ENCODE measurements at regions not wholly inside any gene's neighbourhood (a gene's known extent, or its start where the extent isn't known, plus 50 kb on each side); places are given as distances from the start of the nearest gene placed in this dataset.

GRCh38 chr1:218024211-218024720 is 260.8 kb upstream of the RRP15 start:
- DNase-seq (ENCODE audit: low read depth in 2 of 2) = no peak

GRCh38 chr1:218025454-218025853 is 259.6 kb upstream of the RRP15 start:
- peak; percentile 36 to 44 for DNase-seq (ENCODE audit: low read depth in 2 of 2)

GRCh38 chr1:218027152-218027551 is 257.9 kb upstream of the RRP15 start:
- DNase-seq (ENCODE audit: low read depth in 2 of 2) = no peak

- no peak for DNase-seq (ENCODE audit: low read depth in 2 of 2)
Observed at GRCh38 chr1:218030846-218031245, 254.2 kb upstream of the RRP15 start.

- DNase-seq (ENCODE audit: low read depth in 2 of 2) = no peak
Observed at GRCh38 chr1:218031901-218032300, 253.2 kb upstream of the RRP15 start.

- no peak for DNase-seq (ENCODE audit: low read depth in 2 of 2)
Observed at GRCh38 chr1:218034468-218034867, 250.6 kb upstream of the RRP15 start.

- no peak for DNase-seq (ENCODE audit: low read depth in 2 of 2)
Observed at GRCh38 chr1:218048828-218049420, 236.2 kb upstream of the RRP15 start.

- no peak for DNase-seq (ENCODE audit: low read depth in 2 of 2)
Observed at GRCh38 chr1:218049641-218050040, 235.5 kb upstream of the RRP15 start.

GRCh38 chr1:218058730-218059129 is 226.4 kb upstream of the RRP15 start:
- no peak for DNase-seq (ENCODE audit: low read depth in 2 of 2)

GRCh38 chr1:218064426-218064825 is 220.7 kb upstream of the RRP15 start:
- DNase-seq (ENCODE audit: low read depth in 2 of 2) = no peak

- no peak for DNase-seq (ENCODE audit: low read depth in 2 of 2)
Observed at GRCh38 chr1:218066332-218066731, 218.8 kb upstream of the RRP15 start.

GRCh38 chr1:218068241-218068640 is 216.9 kb upstream of the RRP15 start:
- no peak for DNase-seq (ENCODE audit: low read depth in 2 of 2)

GRCh38 chr1:218069180-218069579 is 215.9 kb upstream of the RRP15 start:
- DNase-seq (ENCODE audit: low read depth in 2 of 2) = no peak

- no peak for DNase-seq (ENCODE audit: low read depth in 2 of 2)
Observed at GRCh38 chr1:218073062-218073461, 212.0 kb upstream of the RRP15 start.

GRCh38 chr1:218078916-218079315 is 206.2 kb upstream of the RRP15 start:
- DNase-seq (ENCODE audit: low read depth in 2 of 2) = no peak

GRCh38 chr1:218079347-218079746 is 205.7 kb upstream of the RRP15 start:
- DNase-seq (ENCODE audit: low read depth in 2 of 2) = no peak

- DNase-seq (ENCODE audit: low read depth in 2 of 2) = no peak
Observed at GRCh38 chr1:218079820-218080219, 205.3 kb upstream of the RRP15 start.

GRCh38 chr1:218080863-218081262 is 204.2 kb upstream of the RRP15 start:
- no peak for DNase-seq (ENCODE audit: low read depth in 2 of 2)

GRCh38 chr1:218081358-218081757 is 203.7 kb upstream of the RRP15 start:
- no peak for DNase-seq (ENCODE audit: low read depth in 2 of 2)

GRCh38 chr1:218090459-218090858 is 194.6 kb upstream of the RRP15 start:
- DNase-seq (ENCODE audit: low read depth in 2 of 2) = no peak

- no peak for DNase-seq (ENCODE audit: low read depth in 2 of 2)
Observed at GRCh38 chr1:218101409-218101808, 183.7 kb upstream of the RRP15 start.

- DNase-seq (ENCODE audit: low read depth in 2 of 2) = no peak
Observed at GRCh38 chr1:218108034-218108433, 177.1 kb upstream of the RRP15 start.

GRCh38 chr1:218112862-218113261 is 172.2 kb upstream of the RRP15 start:
- no peak for DNase-seq (ENCODE audit: low read depth in 2 of 2)

GRCh38 chr1:218123968-218124367 is 161.1 kb upstream of the RRP15 start:
- DNase-seq (ENCODE audit: low read depth in 2 of 2) = no peak

Data from fibroblast of skin of left biceps (primary cell).